ENCODE measurements at regions not wholly inside any gene's neighbourhood (a gene's known extent, or its start where the extent isn't known, plus 50 kb on each side); places are given as distances from the start of the nearest gene placed in this dataset.

DNA sequence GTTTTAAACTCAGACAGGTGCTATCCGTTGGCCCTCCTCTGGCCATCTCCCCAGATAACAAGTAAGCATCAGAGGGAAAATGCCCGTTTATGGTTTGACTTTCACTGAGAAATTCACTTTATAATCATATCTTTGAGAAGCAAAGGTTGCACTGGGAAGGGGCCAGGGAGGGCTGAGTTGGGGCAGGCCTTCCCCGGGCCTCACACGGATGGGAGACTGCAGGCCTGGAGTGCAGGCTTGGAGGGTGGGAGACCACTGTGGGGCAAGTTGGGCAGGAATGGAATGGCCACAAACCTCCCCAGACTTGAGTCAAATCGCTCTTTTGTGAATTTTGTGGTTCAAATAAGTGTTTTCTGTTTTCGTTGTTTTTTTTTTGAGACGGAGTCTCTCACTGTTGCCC, 451.7 kb downstream of the TSHZ3 start:
- Histone ChIP-seq H3K27me3 (replicated peaks; ENCODE audit: insufficient read depth, low read length) (peaks cover 14% of the 10 kb centered on the region; the same call in 1 of the 2 replicates), H3K9me3 (replicated peaks; ENCODE audit: insufficient read depth, low read length) (no peaks in the 10 kb centered on the region), H3K9me2 (replicated peaks; ENCODE audit: insufficient read depth, low read length) (no peaks in the 10 kb centered on the region), H3K27ac (ENCODE audit: low read length) (no peak overlapping the region), H3K36me3 (replicated peaks; ENCODE audit: insufficient read depth, low read length) (no peaks in the 10 kb centered on the region), H2AFZ (ENCODE audit: low read length) (no peak overlapping the region), H3K79me2 (ENCODE audit: low read length) (no peaks in the 10 kb centered on the region), H3K4me2 (ENCODE audit: low read depth, low read length) (no peak overlapping the region), H3K4me3 (ENCODE audit: low read length) (no peak overlapping the region), H3F3A (ENCODE audit: insufficient read depth, low read length) (no peaks in the 10 kb centered on the region), H4K20me1 (ENCODE audit: insufficient read depth, low read length) (no peaks in the 10 kb centered on the region), H3K9ac (ENCODE audit: low read length) (no peak overlapping the region), H3K4me1 (ENCODE audit: low read length) (no peaks in the 10 kb centered on the region)
- TF ChIP-seq, protein P1, sequence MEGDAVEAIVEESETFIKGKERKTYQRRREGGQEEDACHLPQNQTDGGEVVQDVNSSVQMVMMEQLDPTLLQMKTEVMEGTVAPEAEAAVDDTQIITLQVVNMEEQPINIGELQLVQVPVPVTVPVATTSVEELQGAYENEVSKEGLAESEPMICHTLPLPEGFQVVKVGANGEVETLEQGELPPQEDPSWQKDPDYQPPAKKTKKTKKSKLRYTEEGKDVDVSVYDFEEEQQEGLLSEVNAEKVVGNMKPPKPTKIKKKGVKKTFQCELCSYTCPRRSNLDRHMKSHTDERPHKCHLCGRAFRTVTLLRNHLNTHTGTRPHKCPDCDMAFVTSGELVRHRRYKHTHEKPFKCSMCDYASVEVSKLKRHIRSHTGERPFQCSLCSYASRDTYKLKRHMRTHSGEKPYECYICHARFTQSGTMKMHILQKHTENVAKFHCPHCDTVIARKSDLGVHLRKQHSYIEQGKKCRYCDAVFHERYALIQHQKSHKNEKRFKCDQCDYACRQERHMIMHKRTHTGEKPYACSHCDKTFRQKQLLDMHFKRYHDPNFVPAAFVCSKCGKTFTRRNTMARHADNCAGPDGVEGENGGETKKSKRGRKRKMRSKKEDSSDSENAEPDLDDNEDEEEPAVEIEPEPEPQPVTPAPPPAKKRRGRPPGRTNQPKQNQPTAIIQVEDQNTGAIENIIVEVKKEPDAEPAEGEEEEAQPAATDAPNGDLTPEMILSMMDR (IDR thresholded peaks at IDR 0.05; ENCODE audit: low read length), result no peak
- TF ChIP-seq EZH2 (optimal IDR thresholded peaks at IDR 0.05; ENCODE audit: low read depth, low read length) (no peak), EZH2phosphoT487 (IDR thresholded peaks at IDR 0.05; ENCODE audit: low read length) (no peak)
- no peak for DNase-seq

DNA sequence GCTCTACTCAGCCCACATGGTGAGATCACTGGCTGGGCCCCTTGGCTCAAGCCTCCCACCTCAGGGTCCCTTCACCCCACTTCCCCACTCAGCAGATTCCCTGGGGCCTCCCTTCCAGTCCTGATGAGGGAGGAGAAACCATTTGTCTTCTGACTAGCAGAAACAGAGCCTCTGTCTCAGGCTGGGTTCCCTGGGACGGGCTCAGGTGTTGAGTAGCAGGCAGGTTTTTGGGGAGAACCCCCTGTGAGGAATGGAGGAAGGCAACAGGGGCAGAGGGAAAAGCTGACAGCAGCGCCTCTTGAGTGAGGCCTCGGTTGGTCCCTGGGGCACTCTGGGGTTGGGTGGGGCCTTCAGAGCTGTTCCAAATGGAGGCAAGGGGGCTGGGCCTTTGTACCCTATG, 452.2 kb downstream of the TSHZ3 start:
- Histone ChIP-seq H3K27me3 (replicated peaks; ENCODE audit: insufficient read depth, low read length) (peaks cover 12% of the 10 kb centered on the region; the same call in 1 of the 2 replicates), H3K4me1 (ENCODE audit: low read length) (no peaks in the 10 kb centered on the region), H2AFZ (ENCODE audit: low read length) (no peak overlapping the region), H3K79me2 (ENCODE audit: low read length) (no peaks in the 10 kb centered on the region), H3K4me2 (ENCODE audit: low read depth, low read length) (no peak overlapping the region), H3F3A (ENCODE audit: insufficient read depth, low read length) (no peaks in the 10 kb centered on the region), H3K9me2 (replicated peaks; ENCODE audit: insufficient read depth, low read length) (no peaks in the 10 kb centered on the region), H3K4me3 (ENCODE audit: low read length) (no peak overlapping the region), H4K20me1 (ENCODE audit: insufficient read depth, low read length) (no peaks in the 10 kb centered on the region), H3K27ac (ENCODE audit: low read length) (no peak overlapping the region), H3K9me3 (replicated peaks; ENCODE audit: insufficient read depth, low read length) (no peaks in the 10 kb centered on the region), H3K9ac (ENCODE audit: low read length) (no peak overlapping the region), H3K36me3 (replicated peaks; ENCODE audit: insufficient read depth, low read length) (no peaks in the 10 kb centered on the region)
- DNase-seq, result no peak
- TF ChIP-seq EZH2phosphoT487 (IDR thresholded peaks at IDR 0.05; ENCODE audit: low read length) (no peak), EZH2 (optimal IDR thresholded peaks at IDR 0.05; ENCODE audit: low read depth, low read length) (no peak)
- TF ChIP-seq, protein P1 (IDR thresholded peaks at IDR 0.05; ENCODE audit: low read length), result no peak

DNA sequence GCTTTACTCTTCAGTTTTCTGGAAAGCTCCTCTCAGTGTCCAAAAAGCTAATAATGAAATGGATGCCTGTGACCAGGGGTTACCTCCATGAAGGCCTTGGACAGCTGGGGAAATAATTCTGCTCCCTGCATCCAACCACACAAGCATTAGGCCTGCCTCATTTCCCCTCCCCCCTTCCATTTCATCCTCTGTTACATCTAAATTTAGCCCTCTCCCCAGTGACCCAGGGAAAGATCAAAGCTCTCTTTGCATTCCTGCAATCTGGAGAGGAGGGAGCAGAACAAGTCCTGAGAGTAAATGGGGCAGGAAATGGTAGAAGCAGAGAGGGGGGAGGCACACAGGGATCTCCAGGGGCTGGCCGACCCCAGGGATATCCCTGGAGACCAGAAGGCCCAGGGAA, 452.7 kb downstream of the TSHZ3 start:
- Histone ChIP-seq H3K9ac (ENCODE audit: low read length) (no peak overlapping the region), H3K4me1 (ENCODE audit: low read length) (no peaks in the 10 kb centered on the region), H3K27me3 (replicated peaks; ENCODE audit: insufficient read depth, low read length) (peaks cover 15% of the 10 kb centered on the region; the same call in 1 of the 2 replicates), H3K27ac (ENCODE audit: low read length) (no peak overlapping the region), H3K36me3 (replicated peaks; ENCODE audit: insufficient read depth, low read length) (no peaks in the 10 kb centered on the region), H3K79me2 (ENCODE audit: low read length) (no peaks in the 10 kb centered on the region), H3K9me3 (replicated peaks; ENCODE audit: insufficient read depth, low read length) (no peaks in the 10 kb centered on the region), H3F3A (ENCODE audit: insufficient read depth, low read length) (no peaks in the 10 kb centered on the region), H3K4me2 (ENCODE audit: low read depth, low read length) (no peak overlapping the region), H4K20me1 (ENCODE audit: insufficient read depth, low read length) (no peaks in the 10 kb centered on the region), H2AFZ (ENCODE audit: low read length) (no peak overlapping the region), H3K9me2 (replicated peaks; ENCODE audit: insufficient read depth, low read length) (no peaks in the 10 kb centered on the region), H3K4me3 (ENCODE audit: low read length) (no peak overlapping the region)
- DNase-seq, result no peak
- TF ChIP-seq EZH2 (optimal IDR thresholded peaks at IDR 0.05; ENCODE audit: low read depth, low read length) (no peak), EZH2phosphoT487 (IDR thresholded peaks at IDR 0.05; ENCODE audit: low read length) (no peak)
- TF ChIP-seq, protein P1 (IDR thresholded peaks at IDR 0.05; ENCODE audit: low read length), result no peak

Measured in MM.1S (cell line).